PFSK-1 (cell line): ENCODE measurements at regions not wholly inside any gene's neighbourhood (a gene's known extent, or its start where the extent isn't known, plus 50 kb on each side); places are given as distances from the start of the nearest gene placed in this dataset.

ENCODE experiments used
- FOXP2 ChIP-seq: optimal IDR thresholded peaks from 2 replicates; pipeline ENCODE3; 2011; ENCODE audit warnings: borderline replicate concordance, control low read depth, inconsistent platforms; ENCODE audit not compliant: insufficient read depth; ENCODE audit errors: extremely low read length, extremely low read depth
- POLR2AphosphoS5 ChIP-seq: IDR thresholded peaks from 2 replicates; pipeline ENCODE4 v1.6.1; 2012; ENCODE audit warnings: low read depth, mild to moderate bottlenecking, control low read depth, low read length, moderate library complexity
- REST ChIP-seq, 2 experiments: IDR thresholded peaks; 2 replicates each; pipeline versions ENCODE4 v1.6.1 to v1.8.0; 2011 to 2012; ENCODE audit warnings: low read depth in 2 of 2, low read length in 2 of 2, control low read depth in 1 of 2, inconsistent platforms in 1 of 2, mild to moderate bottlenecking in 1 of 2, moderate library complexity in 1 of 2; ENCODE audit not compliant: insufficient read depth in 1 of 2
- SIN3A ChIP-seq: IDR thresholded peaks from 2 replicates; pipeline ENCODE4 v1.6.1; 2012; ENCODE audit warnings: mild to moderate bottlenecking, low read length, moderate library complexity, borderline replicate concordance; ENCODE audit not compliant: insufficient read depth
- TAF1 ChIP-seq: IDR thresholded peaks from 2 replicates; pipeline ENCODE4 v1.6.1; 2012; ENCODE audit warnings: low read length, control low read depth, borderline replicate concordance; ENCODE audit not compliant: insufficient read depth

DNA sequence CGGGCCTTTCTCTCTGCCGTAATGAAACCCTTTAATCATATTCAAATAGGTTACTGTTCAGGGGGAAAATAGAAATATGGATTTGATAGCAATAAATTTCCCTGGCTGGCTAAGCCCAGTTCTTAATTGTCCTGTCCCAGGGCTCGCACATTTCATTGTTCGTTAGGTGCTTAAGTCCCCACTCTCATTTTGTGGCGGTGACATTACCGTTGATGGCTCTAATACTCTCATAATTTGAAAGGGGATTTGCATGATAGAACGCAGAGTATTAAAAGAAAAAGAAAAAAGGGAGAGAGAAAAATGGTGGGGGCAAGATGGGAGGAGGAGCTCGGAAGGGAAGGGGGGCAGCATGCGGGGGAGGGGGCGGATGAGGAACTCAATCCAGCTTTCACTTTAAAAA lies 79.1 kb upstream of the FOXP4 start:
- TF ChIP-seq REST (IDR thresholded peaks at IDR 0.05; ENCODE audit: insufficient read depth in 1 of 2, low read depth in 2 of 2, low read length in 2 of 2) (no peak), POLR2AphosphoS5 (no peak), SIN3A (no peak), TAF1 (no peak), FOXP2 (no peak)

GRCh38 chr6:41467627-41468404 lies 78.4 kb upstream of the FOXP4 start:
- no peak for TF ChIP-seq REST (IDR thresholded peaks at IDR 0.05; ENCODE audit: insufficient read depth in 1 of 2, low read depth in 2 of 2, low read length in 2 of 2)
- TF ChIP-seq SIN3A, result no peak
- TF ChIP-seq POLR2AphosphoS5, result no peak
- TF ChIP-seq FOXP2, result no peak
- TF ChIP-seq TAF1, result no peak

DNA sequence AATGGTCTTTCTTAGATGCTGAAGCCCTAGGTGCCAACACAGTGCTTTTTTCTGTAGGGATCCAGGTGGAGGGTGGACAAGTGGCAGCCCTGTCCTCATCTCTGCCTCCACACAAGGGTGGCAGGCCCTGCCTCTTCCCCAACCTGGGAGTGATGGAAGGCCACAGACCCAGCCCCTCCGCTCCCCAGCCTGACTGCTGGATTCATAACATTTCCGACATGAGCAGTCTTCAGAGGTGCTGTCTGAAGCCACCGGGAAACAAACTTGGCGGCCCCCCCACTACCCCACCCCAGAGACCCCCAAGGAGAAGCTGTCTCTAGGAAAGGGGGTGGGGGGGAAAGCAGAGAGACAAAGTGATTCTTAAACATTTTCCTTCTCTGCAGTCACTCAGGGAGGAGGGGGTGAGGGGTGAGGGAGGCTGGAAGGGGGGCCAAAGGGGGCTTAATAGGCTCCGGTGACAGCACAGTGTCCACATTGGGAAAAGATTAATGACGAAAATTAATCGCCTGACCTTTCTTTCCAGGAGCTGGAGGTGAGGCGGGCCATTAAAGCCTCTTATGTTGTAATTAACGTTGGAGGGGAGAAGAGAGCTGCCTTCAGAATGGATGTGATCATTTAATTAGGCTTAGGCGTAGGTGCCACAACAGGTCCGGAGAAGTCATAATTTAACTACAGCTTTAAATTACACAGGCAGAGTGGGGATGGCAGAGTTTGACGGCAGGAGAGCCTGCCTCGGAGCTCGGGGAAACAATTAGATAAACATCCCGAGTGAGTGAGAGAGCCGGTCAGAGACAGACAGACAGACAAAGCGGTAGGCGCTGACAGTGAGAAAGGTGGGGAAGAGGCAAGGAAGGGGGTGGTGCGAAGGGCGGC lies 76.8 kb upstream of the FOXP4 start:
- TF ChIP-seq REST (IDR thresholded peaks at IDR 0.05; ENCODE audit: insufficient read depth in 1 of 2, low read depth in 2 of 2, low read length in 2 of 2) (no peak), POLR2AphosphoS5 (no peak), TAF1 (no peak), SIN3A (no peak), FOXP2 (no peak)

DNA sequence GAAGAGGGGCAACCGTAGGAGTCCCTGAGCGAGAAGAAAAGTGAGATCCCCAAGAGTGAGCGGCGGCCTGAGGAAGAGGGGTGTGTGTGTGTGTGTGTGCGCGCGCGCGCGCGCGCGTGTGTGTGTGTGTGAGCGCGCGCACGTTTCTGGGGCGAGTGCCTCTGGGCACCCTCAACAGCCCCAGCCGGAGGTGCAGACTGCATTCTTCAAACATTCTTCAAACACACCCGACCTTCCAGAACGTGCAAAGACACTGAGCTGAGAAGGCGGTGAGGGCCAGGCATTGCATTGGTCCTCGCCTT lies 76.2 kb upstream of the FOXP4 start:
- TF ChIP-seq FOXP2 (no peak), SIN3A (no peak), POLR2AphosphoS5 (no peak)

- TF ChIP-seq FOXP2, result no peak
- no peak for TF ChIP-seq REST (IDR thresholded peaks at IDR 0.05; ENCODE audit: insufficient read depth in 1 of 2, low read depth in 2 of 2, low read length in 2 of 2)
Observed at GRCh38 chr6:41470331-41471063, 75.7 kb upstream of the FOXP4 start.
